ENCODE measurements at regions not wholly inside any gene's neighbourhood (a gene's known extent, or its start where the extent isn't known, plus 50 kb on each side); places are given as distances from the start of the nearest gene placed in this dataset.

- no peak for FAIRE-seq
- H3K9me3 ChIP-seq, result no peaks in the 10 kb centered on the region
- ATAC-seq, result no peak
- DNase-seq (ENCODE audit: low read depth in 1 of 2, low spot score in 1 of 2), result no peak
- no peak overlapping the region for H3K4me2 ChIP-seq
- 0 out of 6 replicates have a peak overlapping the region, but pooled peaks of 1 of the 2 experiments have one; percentile 12 for H3K27ac ChIP-seq
- peaks cover 46% of the 10 kb centered on the region for H3K4me1 ChIP-seq
- H3K4me3 ChIP-seq, result no peak overlapping the region
- TF ChIP-seq RNF2 (IDR thresholded peaks at IDR 0.05; ENCODE audit: borderline replicate concordance, low read depth) (no peak), ATOH8 (CRISPR knock-in tag; IDR thresholded peaks at IDR 0.05; ENCODE audit: low read depth) (no peak), NR3C1 (IDR thresholded peaks at IDR 0.05) (no peak), FOSB (CRISPR knock-in tag; IDR thresholded peaks at IDR 0.05) (no peak), CEBPB (IDR thresholded peaks at IDR 0.05) (no peak), CBX2 (IDR thresholded peaks at IDR 0.05; ENCODE audit: borderline replicate concordance, low read depth) (no peak), ZSCAN20 (CRISPR knock-in tag; IDR thresholded peaks at IDR 0.05) (no peak), BHLHE40 (IDR thresholded peaks at IDR 0.05; ENCODE audit: low read depth, low read length) (no peak), CBX8 (IDR thresholded peaks at IDR 0.05) (no peak), HDAC2 (IDR thresholded peaks at IDR 0.05) (no peak), HOXA7 (CRISPR knock-in tag; IDR thresholded peaks at IDR 0.05) (no peak), ELK1 (IDR thresholded peaks at IDR 0.05; ENCODE audit: low read depth, low read length) (no peak), MAZ (IDR thresholded peaks at IDR 0.05; ENCODE audit: borderline replicate concordance, low read depth, low read length) (no peak), FOSL2 (IDR thresholded peaks at IDR 0.05) (no peak), FOSL2 (CRISPR knock-in tag; IDR thresholded peaks at IDR 0.05) (no peak), EHF (CRISPR knock-in tag; IDR thresholded peaks at IDR 0.05) (no peak)
- TF ChIP-seq, protein P1, sequence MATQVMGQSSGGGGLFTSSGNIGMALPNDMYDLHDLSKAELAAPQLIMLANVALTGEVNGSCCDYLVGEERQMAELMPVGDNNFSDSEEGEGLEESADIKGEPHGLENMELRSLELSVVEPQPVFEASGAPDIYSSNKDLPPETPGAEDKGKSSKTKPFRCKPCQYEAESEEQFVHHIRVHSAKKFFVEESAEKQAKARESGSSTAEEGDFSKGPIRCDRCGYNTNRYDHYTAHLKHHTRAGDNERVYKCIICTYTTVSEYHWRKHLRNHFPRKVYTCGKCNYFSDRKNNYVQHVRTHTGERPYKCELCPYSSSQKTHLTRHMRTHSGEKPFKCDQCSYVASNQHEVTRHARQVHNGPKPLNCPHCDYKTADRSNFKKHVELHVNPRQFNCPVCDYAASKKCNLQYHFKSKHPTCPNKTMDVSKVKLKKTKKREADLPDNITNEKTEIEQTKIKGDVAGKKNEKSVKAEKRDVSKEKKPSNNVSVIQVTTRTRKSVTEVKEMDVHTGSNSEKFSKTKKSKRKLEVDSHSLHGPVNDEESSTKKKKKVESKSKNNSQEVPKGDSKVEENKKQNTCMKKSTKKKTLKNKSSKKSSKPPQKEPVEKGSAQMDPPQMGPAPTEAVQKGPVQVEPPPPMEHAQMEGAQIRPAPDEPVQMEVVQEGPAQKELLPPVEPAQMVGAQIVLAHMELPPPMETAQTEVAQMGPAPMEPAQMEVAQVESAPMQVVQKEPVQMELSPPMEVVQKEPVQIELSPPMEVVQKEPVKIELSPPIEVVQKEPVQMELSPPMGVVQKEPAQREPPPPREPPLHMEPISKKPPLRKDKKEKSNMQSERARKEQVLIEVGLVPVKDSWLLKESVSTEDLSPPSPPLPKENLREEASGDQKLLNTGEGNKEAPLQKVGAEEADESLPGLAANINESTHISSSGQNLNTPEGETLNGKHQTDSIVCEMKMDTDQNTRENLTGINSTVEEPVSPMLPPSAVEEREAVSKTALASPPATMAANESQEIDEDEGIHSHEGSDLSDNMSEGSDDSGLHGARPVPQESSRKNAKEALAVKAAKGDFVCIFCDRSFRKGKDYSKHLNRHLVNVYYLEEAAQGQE (IDR thresholded peaks at IDR 0.05), result no peak
- CTCF ChIA-PET, result interaction anchor here (0.6 to 1.3 kb wide), 4 partner anchors 95 to 196 kb away, joined by 3 read pairs; no protein-coding TSS in a partner anchor
- 89% methylated on average over 1 of the region's 1 CpG for WGBS (ENCODE audit: missing lambda C conversion rate)
- POLR2A ChIA-PET, result no interaction called here
Measured at GRCh38 chr12:46480724-46481123, 108.2 kb upstream of the SLC38A2 start.

DNA sequence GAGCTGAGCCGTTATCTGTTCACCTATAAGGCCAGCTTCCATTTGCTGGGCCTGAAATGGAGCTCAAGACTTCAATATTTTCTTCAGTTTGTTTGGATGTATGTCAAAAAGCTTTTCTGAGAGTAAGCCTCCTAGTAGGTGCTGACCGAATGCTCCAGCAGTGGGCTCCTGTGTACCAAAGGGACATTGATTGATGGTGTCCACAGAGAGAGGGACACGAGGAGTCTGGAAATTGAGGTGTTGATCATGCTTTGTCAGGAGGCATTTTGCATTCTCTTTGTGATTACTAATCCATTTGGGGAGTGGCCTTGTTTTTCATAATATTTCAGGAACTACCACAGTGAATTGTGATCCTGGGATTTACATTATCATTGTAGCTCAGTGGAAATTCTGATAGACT lies 107.7 kb upstream of the SLC38A2 start:
- H3K4me2 ChIP-seq, result no peak overlapping the region
- H3K9me3 ChIP-seq, result no peaks in the 10 kb centered on the region
- ATAC-seq (no peak), DNase-seq (ENCODE audit: low read depth in 1 of 2, low spot score in 1 of 2) (no peak), FAIRE-seq (no peak)
- ChIA-PET CTCF (interaction anchor here (0.6 to 1.4 kb wide), 5 partner anchors 12 to 196 kb away, joined by 3 to 4 read pairs (median 3); no protein-coding TSS in a partner anchor), POLR2A (no interaction called here)
- H3K4me3 ChIP-seq, result no peak overlapping the region
- H3K4me1 ChIP-seq, result peaks cover 47% of the 10 kb centered on the region
- WGBS (ENCODE audit: missing lambda C conversion rate), result 85% methylated on average over 3 of the region's 3 CpGs
- TF ChIP-seq ZSCAN20 (CRISPR knock-in tag; IDR thresholded peaks at IDR 0.05), result no peak
- H3K27ac ChIP-seq, result peak overlapping the region in 1 of 2 experiments; percentile 12; a peak in 1 of 6 replicates

DNA sequence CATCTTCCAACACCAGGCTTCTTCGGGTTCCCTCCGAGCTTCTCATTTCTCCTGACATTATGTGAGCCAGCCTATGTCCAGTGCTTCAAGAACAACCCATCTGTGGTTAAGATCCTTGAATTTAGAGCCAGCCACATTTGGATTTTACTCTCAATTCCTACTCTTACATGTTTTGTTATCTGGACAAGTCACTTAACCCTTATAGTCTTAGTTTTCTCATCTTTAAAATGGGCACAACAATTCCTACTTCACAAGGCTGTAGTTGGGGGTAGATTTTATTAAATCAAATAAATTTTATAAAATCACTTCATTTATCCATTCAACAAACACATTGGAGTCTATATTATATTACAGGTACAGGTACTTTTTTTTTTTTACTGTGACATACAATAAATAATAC lies 105.5 kb upstream of the SLC38A2 start:
- ChIA-PET CTCF (no interaction called here), POLR2A (no interaction called here)
- FAIRE-seq, result no peak
- whole genome bisulfite sequencing (ENCODE audit: missing lambda C conversion rate), result 90% methylated on average over 2 of the region's 2 CpGs
- DNase-seq (ENCODE audit: low read depth in 1 of 2, low spot score in 1 of 2), result no peak
- peak overlapping the region; percentile 41 for H3K4me2 ChIP-seq
- peaks cover 45% of the 10 kb centered on the region for H3K4me1 ChIP-seq
- ATAC-seq, result no peak
- no peaks in the 10 kb centered on the region for H3K9me3 ChIP-seq
- peak overlapping the region; percentile 65 to 71 for H3K27ac ChIP-seq
- H3K4me3 ChIP-seq, result no peak overlapping the region
- TF ChIP-seq, protein P2, sequence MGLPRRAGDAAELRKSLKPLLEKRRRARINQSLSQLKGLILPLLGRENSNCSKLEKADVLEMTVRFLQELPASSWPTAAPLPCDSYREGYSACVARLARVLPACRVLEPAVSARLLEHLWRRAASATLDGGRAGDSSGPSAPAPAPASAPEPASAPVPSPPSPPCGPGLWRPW (IDR thresholded peaks at IDR 0.05), result no peak
- TF ChIP-seq JUNB (IDR thresholded peaks at IDR 0.05), result no peak
- TF ChIP-seq SMC3 (IDR thresholded peaks at IDR 0.05), result no peak
- TF ChIP-seq, protein P3, sequence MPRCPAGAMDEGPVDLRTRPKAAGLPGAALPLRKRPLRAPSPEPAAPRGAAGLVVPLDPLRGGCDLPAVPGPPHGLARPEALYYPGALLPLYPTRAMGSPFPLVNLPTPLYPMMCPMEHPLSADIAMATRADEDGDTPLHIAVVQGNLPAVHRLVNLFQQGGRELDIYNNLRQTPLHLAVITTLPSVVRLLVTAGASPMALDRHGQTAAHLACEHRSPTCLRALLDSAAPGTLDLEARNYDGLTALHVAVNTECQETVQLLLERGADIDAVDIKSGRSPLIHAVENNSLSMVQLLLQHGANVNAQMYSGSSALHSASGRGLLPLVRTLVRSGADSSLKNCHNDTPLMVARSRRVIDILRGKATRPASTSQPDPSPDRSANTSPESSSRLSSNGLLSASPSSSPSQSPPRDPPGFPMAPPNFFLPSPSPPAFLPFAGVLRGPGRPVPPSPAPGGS (IDR thresholded peaks at IDR 0.05), result no peak
- peak; percentile 20; the same call in 1 of the 2 replicates for TF ChIP-seq HDAC2 (IDR thresholded peaks at IDR 0.05)
- TF ChIP-seq BHLHE40 (IDR thresholded peaks at IDR 0.05; ENCODE audit: low read depth, low read length), result no peak
- no peak for TF ChIP-seq RAD21 (conservative IDR thresholded peaks at IDR 0.05 in 1 of 2, IDR thresholded peaks at IDR 0.05 in 1 of 2)
- no peak for TF ChIP-seq HOXA7 (CRISPR knock-in tag; IDR thresholded peaks at IDR 0.05)
- no peak for TF ChIP-seq RNF2 (IDR thresholded peaks at IDR 0.05; ENCODE audit: borderline replicate concordance, low read depth)
- TF ChIP-seq NPAS2 (CRISPR knock-in tag; IDR thresholded peaks at IDR 0.05; ENCODE audit: borderline replicate concordance), result no peak
- TF ChIP-seq GATA3 (IDR thresholded peaks at IDR 0.05; ENCODE audit: borderline replicate concordance), result no peak
- TF ChIP-seq KDM1A (IDR thresholded peaks at IDR 0.05; ENCODE audit: low read depth), result peak; percentile 70
- TF ChIP-seq HOXB5 (CRISPR knock-in tag; IDR thresholded peaks at IDR 0.05), result no peak

Data from A549 (cell line).